GM08714 (cell line): ENCODE measurements at regions not wholly inside any gene's neighbourhood (a gene's known extent, or its start where the extent isn't known, plus 50 kb on each side); places are given as distances from the start of the nearest gene placed in this dataset.

Experiments
- H3K4me3 ChIP-seq: fragments of 200-500 bp; sonication (Bioruptor generic); 2 replicates; pipeline ENCODE4 v1.5.1; 2014; ENCODE audit warnings: mild to moderate bottlenecking, low read length, inconsistent platforms
- ZNF274 ChIP-seq: IDR thresholded peaks from 2 replicates; pipeline ENCODE4 v1.6.1; 2012; ENCODE audit warnings: mild to moderate bottlenecking, low read depth, low read length

GRCh38 chr13:89695343-89696257 is 1651.9 kb upstream of the MIR17HG start:
- TF ChIP-seq ZNF274, result no peak
- no peak overlapping the region for H3K4me3 ChIP-seq

DNA sequence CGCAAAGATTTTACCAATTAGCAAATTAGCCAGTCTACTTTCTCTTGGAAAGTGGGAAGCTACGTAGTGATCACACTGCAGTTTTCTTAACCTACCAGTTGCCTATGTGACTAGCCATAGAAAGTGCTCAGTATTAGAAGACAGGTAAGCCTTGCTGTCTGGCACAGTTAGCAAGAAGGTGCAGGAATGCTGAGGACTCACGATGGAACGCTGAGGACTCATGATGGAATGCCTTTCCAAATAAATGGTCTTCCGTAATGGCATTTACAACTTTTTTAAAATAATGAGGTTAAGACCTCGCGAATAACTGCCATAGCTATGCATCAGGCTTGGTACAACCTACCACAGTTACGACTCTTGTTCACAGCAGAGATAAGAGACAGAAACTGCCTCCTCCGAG is 1645.6 kb upstream of the MIR17HG start:
- TF ChIP-seq ZNF274, result no peak

GRCh38 chr13:89704040-89704439 is 1643.4 kb upstream of the MIR17HG start:
- H3K4me3 ChIP-seq, result no peak overlapping the region
- TF ChIP-seq ZNF274, result no peak

More for the DNA sequence above, 1645.6 kb upstream of the MIR17HG start:
- no peak overlapping the region for H3K4me3 ChIP-seq

GRCh38 chr13:89708013-89708412 is 1639.5 kb upstream of the MIR17HG start:
- no peak overlapping the region for H3K4me3 ChIP-seq
- no peak for TF ChIP-seq ZNF274

- TF ChIP-seq ZNF274, result no peak
- no peak overlapping the region for H3K4me3 ChIP-seq
Measured at GRCh38 chr13:89721216-89721615, 1626.3 kb upstream of the MIR17HG start.

GRCh38 chr13:89726690-89727435 is 1620.6 kb upstream of the MIR17HG start:
- no peak for TF ChIP-seq ZNF274
- no peak overlapping the region for H3K4me3 ChIP-seq

DNA sequence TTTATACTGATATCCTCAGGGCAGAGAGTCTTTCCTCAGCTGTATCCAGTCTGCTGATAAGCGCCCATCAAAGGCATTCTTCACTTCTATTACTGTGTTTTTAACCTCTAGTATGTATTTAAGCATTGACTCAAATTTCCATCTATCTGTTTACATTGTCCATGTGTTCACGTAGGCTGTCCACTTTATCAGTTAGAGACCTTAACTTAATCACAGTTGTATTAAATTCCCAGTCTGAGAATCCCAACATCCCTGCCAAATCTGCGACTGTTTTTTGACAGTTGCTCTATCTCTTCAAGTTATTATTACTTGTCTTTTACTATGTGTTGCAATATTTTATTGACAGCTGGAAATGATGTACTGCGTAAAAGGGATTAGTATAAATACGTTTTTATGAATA is 1613.7 kb upstream of the MIR17HG start:
- no peak overlapping the region for H3K4me3 ChIP-seq
- no peak for TF ChIP-seq ZNF274

GRCh38 chr13:89737051-89737450 is 1610.4 kb upstream of the MIR17HG start:
- H3K4me3 ChIP-seq, result no peak overlapping the region
- TF ChIP-seq ZNF274, result no peak

GRCh38 chr13:89738072-89738471 is 1609.4 kb upstream of the MIR17HG start:
- no peak for TF ChIP-seq ZNF274
- no peak overlapping the region for H3K4me3 ChIP-seq

DNA sequence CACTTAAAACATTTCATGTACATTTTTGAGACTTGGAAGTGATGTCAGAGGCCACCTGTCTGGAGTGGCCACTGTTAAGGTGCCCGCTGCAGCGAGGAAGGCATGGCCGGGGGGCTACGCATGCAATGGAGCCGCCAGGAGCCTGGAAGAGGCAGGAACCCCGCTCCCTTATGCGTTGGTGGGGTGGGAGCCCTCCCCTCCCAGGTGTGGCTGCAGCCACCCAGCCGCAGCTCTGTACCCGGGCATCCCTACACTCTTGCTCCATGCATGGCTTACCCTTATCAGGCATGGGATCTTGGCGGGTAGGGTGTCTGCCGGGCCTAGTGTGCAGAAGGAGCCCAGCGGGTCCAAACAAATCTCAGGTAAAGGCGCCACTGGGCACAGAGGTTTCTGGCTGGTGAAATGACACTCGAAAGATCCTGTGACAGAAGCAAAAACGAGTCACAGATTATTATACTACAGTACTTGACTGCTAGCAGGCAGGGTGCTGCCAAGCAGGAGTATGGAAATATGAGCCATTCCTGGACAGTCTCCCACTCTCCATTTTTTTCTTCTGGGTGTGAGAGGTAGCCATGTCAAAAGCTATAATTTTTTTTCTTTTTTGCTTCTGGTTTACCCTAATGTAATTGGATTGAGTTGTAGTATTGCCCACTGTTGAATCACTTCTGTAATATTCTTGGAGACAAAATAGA is 1606.3 kb upstream of the MIR17HG start:
- TF ChIP-seq ZNF274, result no peak
- no peak overlapping the region for H3K4me3 ChIP-seq

DNA sequence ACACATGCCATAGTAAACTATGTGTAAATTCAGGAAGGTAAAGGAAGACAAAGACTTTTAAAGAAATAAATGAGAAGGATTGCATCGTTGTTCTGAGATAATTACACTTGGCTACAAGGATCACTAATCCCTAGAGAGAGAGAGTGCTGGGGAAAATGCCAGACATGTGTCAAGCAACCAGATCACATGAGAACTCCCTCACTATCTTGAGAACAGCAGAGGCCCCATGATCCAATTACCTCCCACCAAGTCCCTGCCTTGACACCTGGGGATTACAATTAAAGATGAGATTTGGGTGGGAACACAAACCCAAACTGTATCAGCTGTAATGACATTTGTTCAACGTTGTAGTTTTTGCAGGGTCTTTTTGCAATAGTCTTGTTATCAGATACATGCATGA is 1600.9 kb upstream of the MIR17HG start:
- no peak for TF ChIP-seq ZNF274
- H3K4me3 ChIP-seq, result no peak overlapping the region

- TF ChIP-seq ZNF274, result no peak
- H3K4me3 ChIP-seq, result no peak overlapping the region
Measured at GRCh38 chr13:89748716-89749115, 1598.8 kb upstream of the MIR17HG start.

DNA sequence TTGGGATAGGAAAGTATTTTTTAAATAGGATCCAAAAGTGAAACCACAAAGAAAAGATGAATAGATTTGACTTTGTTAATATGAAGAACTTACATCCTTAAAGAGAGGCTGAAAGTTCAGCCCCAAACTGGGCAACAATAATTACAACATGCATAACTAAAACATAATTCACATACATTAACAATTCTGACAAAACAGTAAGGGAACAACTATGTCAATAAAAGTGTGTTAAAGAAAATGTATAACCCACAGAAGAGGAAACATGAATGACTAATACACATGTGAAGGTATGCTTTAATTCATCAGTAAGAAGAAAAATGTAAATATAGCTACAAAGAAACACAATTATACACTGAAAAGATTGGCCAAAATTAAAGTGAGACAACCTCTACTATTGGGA is 1597.6 kb upstream of the MIR17HG start:
- H3K4me3 ChIP-seq, result no peak overlapping the region
- TF ChIP-seq ZNF274, result no peak

GRCh38 chr13:89750371-89750770 is 1597.1 kb upstream of the MIR17HG start:
- H3K4me3 ChIP-seq, result no peak overlapping the region
- TF ChIP-seq ZNF274, result no peak
